Prostate gland (tissue), 2 donors: ENCODE measurements at regions not wholly inside any gene's neighbourhood (a gene's known extent, or its start where the extent isn't known, plus 50 kb on each side); places are given as distances from the start of the nearest gene placed in this dataset.

Source experiments
- DNase-seq: peaks from one replicate; pipeline ENCODE4 v3.0.0-alpha.2; 2019; ENCODE audit warnings: low spot score
- H3K27ac ChIP-seq, 2 donors: fragments of 200-600 bp; sonication (generic); 2 replicates each; pipeline ENCODE4 v1.5.1; 2017 to 2019
- H3K27me3 ChIP-seq: fragments of 200-600 bp; sonication (generic); replicated peaks from 2 replicates; pipeline ENCODE4 v1.5.1; 2019; ENCODE audit not compliant: insufficient read depth
- H3K36me3 ChIP-seq, 2 donors: fragments of 200-600 bp; sonication (generic); 1 replicate in 1 of 2; 2 replicates in 1 of 2; pipeline versions ENCODE4 v1.5.1 to v1.8.1; 2017 to 2019
- H3K4me1 ChIP-seq: fragments of 200-600 bp; sonication (generic); replicated peaks from 2 replicates; pipeline ENCODE4 v1.5.1; 2019
- H3K4me3 ChIP-seq, 2 donors: fragments of 200-600 bp; sonication (generic); 2 replicates each; pipeline ENCODE4 v1.5.1; 2017 to 2019
- H3K9me3 ChIP-seq: fragments of 200-600 bp; sonication (generic); 2 replicates; pipeline ENCODE4 v1.5.1; 2017
- POLR2A ChIP-seq: fragments of 450-650 bp; IDR thresholded peaks from one replicate; pipeline ENCODE4 v1.6.1; 2016; ENCODE audit warnings: antibody characterized with exemption, mild to moderate bottlenecking
- POLR2AphosphoS5 ChIP-seq: sonication (generic); formaldehyde crosslinking; IDR thresholded peaks from one replicate; pipeline ENCODE4 v1.6.1; 2017; ENCODE audit warnings: antibody characterized with exemption
- WGBS: methylation state at CpG from one replicate; pipeline ENCODE4 v1.1.5; 2018; 5-methylcytosine and 5-hydroxymethylcytosine counted together
- intact Hi-C: fragments of 100-400 bp; cut with DNase I; formaldehyde crosslinking; loops from one replicate; pipeline ENCODE4 v1.14.2; 2022
- TF ChIP-seq, protein P1 (sequence below), 4 experiments: fragments of 200-600 bp in 2 of 4; fragments of 450-650 bp in 2 of 4; sonication (generic) in 2 of 4; IDR thresholded peaks; 1 replicate in 3 of 4; 2 replicates in 1 of 4; pipeline ENCODE4 v1.5.1; 2016 to 2019; ENCODE audit warnings: antibody characterized with exemption in 4 of 4, mild to moderate bottlenecking in 2 of 4, moderate library complexity in 2 of 4

DNA sequence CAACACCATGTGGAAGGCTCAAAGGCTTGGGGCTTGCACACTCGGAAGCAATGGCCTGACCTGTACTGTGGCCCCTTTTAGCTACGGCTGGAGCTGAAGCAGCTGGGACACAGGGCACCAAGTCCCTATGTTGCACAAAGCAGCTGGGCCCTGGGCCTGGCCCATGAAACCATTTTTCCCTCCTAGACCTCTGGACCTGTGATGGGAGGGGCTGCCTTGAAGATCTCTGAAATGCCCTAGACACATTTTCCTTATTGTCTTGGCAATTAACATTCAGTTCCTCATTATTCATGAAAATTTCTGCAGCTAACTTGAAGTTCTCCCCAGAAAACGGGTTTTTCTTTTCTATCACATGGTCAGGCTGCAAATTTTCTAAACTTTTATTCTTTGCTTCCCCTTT is 85.6 kb upstream of the ALDH1A3 start:
- no peak for DNase-seq
- intact Hi-C loops = no loop called here

DNA sequence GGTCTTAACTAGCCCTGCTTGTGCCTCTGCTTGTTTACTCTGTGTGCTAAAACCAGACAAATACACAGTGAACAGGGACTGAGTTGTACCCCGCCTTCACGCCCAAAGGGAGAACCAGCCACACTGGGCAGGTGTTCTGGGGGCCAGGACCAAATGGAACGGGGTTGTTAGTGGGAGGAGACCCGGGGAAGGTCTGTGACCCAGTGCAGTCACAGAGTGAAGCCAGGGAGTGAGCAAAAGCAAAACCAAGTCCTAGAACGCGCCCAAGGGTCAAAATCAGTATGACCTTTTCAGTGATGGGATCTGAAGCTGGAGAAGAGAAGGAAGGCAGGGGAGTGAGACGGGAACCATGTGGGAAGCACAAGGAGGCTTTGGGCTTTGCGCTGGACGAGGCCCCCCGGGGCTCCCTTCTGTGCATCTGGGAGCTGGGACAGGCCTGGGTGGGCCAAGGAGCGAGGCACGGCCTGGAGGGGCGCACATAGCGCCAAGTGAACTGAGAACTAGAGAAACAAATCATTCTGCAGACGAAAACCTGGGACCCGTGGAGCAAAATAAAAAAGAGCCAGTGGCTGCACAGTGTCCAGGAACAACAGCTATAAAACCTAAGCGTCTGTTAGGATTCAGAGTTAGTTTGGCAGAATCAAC is 78.3 kb upstream of the ALDH1A3 start:
- intact Hi-C loops = no loop called here
- TF ChIP-seq POLR2A = no peak
- Histone ChIP-seq H3K4me3 (no peak overlapping the region), H3K27me3 (no peaks in the 10 kb centered on the region), H3K36me3 (no peaks in the 10 kb centered on the region), H3K27ac (no peak overlapping the region), H3K9me3 (no peaks in the 10 kb centered on the region), H3K4me1 (no peaks in the 10 kb centered on the region)
- no peak for DNase-seq
- 79% methylated on average over 17 of the region's 17 CpGs for WGBS

More for the DNA sequence above, 85.6 kb upstream of the ALDH1A3 start:
- Histone ChIP-seq H3K9me3 (no peaks in the 10 kb centered on the region), H3K27ac (no peak overlapping the region), H3K27me3 (no peaks in the 10 kb centered on the region), H3K4me3 (no peak overlapping the region), H3K36me3 (no peaks in the 10 kb centered on the region), H3K4me1 (no peaks in the 10 kb centered on the region)
- no peak for TF ChIP-seq POLR2AphosphoS5
- no peak for TF ChIP-seq POLR2A
- TF ChIP-seq, protein P1, sequence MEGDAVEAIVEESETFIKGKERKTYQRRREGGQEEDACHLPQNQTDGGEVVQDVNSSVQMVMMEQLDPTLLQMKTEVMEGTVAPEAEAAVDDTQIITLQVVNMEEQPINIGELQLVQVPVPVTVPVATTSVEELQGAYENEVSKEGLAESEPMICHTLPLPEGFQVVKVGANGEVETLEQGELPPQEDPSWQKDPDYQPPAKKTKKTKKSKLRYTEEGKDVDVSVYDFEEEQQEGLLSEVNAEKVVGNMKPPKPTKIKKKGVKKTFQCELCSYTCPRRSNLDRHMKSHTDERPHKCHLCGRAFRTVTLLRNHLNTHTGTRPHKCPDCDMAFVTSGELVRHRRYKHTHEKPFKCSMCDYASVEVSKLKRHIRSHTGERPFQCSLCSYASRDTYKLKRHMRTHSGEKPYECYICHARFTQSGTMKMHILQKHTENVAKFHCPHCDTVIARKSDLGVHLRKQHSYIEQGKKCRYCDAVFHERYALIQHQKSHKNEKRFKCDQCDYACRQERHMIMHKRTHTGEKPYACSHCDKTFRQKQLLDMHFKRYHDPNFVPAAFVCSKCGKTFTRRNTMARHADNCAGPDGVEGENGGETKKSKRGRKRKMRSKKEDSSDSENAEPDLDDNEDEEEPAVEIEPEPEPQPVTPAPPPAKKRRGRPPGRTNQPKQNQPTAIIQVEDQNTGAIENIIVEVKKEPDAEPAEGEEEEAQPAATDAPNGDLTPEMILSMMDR (IDR thresholded peaks at IDR 0.05) = no peak
- 63% methylated on average over 3 of the region's 3 CpGs for WGBS

DNA sequence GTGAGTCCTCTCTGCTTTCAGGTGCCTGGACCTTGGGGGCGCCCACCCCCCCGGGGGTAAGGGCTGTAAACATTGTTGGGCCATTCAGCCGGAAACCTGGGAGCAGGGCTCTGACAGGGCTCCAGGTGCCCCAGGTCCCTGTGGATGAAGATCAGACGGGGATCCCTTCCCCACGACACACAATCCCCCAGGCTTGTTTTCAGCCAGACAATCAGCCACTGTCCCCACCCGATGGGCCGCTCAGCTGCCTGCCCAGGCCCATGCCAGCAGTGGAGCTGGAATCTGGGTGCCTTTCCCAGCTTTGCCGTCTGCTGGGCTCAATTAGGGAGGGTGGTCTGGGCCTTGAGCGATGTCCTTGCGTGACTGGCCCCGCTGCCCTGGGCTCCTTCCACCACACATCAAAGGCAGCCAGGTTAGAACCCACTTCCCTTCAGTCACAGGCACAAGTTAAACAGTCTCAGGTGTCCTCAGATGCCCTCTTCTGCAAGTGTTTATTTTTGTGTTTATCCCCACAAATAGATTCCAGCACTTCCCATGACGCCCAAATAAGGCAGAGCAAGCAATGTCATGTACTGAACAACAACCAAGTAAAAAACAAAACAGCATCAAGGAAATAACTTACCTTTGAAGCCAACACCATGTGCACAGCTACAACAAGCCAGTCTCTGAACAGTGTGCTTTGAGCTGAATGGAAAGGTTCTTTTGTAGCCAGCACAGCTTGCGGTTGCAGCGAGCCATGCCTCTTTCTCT is 77.0 kb upstream of the ALDH1A3 start:
- H3K27ac ChIP-seq = no peak overlapping the region
- intact Hi-C loops = no loop called here
- H3K36me3 ChIP-seq = no peaks in the 10 kb centered on the region
- TF ChIP-seq POLR2AphosphoS5 (no peak), POLR2A (no peak)
- TF ChIP-seq, protein P1 (IDR thresholded peaks at IDR 0.05) = no peak
- no peaks in the 10 kb centered on the region for H3K4me1 ChIP-seq
- no peaks in the 10 kb centered on the region for H3K27me3 ChIP-seq
- no peaks in the 10 kb centered on the region for H3K9me3 ChIP-seq
- H3K4me3 ChIP-seq = no peak overlapping the region
- DNase-seq = no peak
- WGBS = 69% methylated on average over 14 of the region's 14 CpGs

DNA sequence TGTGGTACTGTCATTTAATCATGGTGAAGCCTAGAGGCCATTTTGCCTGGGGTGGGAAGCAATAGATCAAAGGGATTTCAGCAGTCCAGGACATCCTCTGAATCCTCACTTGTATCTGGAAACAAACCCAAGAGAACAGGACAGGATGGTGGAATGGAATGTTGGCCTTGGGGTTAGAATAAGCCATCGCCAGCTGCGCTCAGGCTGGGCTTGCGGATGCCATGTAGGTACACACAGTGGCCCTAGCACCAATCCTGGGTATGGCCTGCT is 76.5 kb upstream of the ALDH1A3 start:
- Histone ChIP-seq H3K4me1 (no peaks in the 10 kb centered on the region), H3K9me3 (no peaks in the 10 kb centered on the region), H3K27ac (no peak overlapping the region), H3K4me3 (no peak overlapping the region), H3K36me3 (no peaks in the 10 kb centered on the region), H3K27me3 (no peaks in the 10 kb centered on the region)
- WGBS = 95% methylated on average over 3 of the region's 3 CpGs
- no peak for TF ChIP-seq POLR2AphosphoS5
- no peak for TF ChIP-seq POLR2A
- TF ChIP-seq, protein P1 (IDR thresholded peaks at IDR 0.05) = no peak
- no peak for DNase-seq
- intact Hi-C loops = no loop called here

DNA sequence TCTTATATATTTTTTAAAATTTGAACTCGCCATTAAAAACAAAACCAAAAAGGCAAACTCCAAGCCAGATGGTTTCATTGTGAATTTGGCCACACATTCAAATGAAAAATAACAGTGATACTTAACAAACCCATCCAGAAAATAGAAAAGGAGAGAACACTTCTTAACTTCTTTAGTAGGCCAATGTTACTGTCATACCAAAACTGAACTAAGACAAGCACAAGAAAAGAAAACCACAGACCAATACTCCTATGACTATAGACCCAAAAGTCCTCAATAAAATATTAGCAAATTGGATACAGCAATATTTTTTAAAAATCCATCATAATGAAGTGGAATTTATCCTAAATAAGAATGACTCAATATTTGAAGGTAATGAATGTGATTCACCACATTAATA is 73.5 kb upstream of the ALDH1A3 start:
- intact Hi-C loops = no loop called here
- TF ChIP-seq POLR2A (no peak), POLR2AphosphoS5 (no peak)
- TF ChIP-seq, protein P1 (IDR thresholded peaks at IDR 0.05) = no peak
- no peaks in the 10 kb centered on the region for H3K9me3 ChIP-seq
- H3K27me3 ChIP-seq = no peaks in the 10 kb centered on the region
- no peak overlapping the region for H3K27ac ChIP-seq
- DNase-seq = no peak
- H3K4me1 ChIP-seq = no peaks in the 10 kb centered on the region
- 87% methylated on average over 1 of the region's 1 CpG for WGBS
- H3K4me3 ChIP-seq = no peak overlapping the region
- H3K36me3 ChIP-seq = no peaks in the 10 kb centered on the region
